Pancreas (tissue), 10 donors: ENCODE measurements at regions not wholly inside any gene's neighbourhood (a gene's known extent, or its start where the extent isn't known, plus 50 kb on each side); places are given as distances from the start of the nearest gene placed in this dataset.
"Not testable (repeated sequence)": the region's sequence is repeated elsewhere in the genome, so short reads cannot be mapped to it uniquely, and the experiment has no call there.

Source experiments
- ATAC-seq, 4 donors: fragments of 200-7000 bp; cut with Tn5 transposase; one replicate each; pipeline versions ENCODE4 v1.8.0 to v1.9.1; 2020; ENCODE audit warnings: mild to moderate bottlenecking in 4 of 4, moderate library complexity in 4 of 4
- DNase-seq, 6 donors: peaks; one replicate each; pipeline ENCODE4 v3.0.0-alpha.2; 2020
- FAIRE-seq: peaks from 2 replicates; lab custom pipeline; 2012; peaks lifted over from hg19 to GRCh38; lab: Jason Lieb, UNC
- H3K27ac ChIP-seq, 4 donors: fragments of 200-600 bp; sonication (generic); 1 replicate in 3 of 4; 2 replicates in 1 of 4; pipeline versions ENCODE4 v1.5.0 to v1.8.0; 2020
- H3K27me3 ChIP-seq, 4 donors: fragments of 200-600 bp; one replicate each; pipeline ENCODE4 v1.8.0; 2021
- H3K36me3 ChIP-seq, 3 donors: fragments of 200-600 bp; sonication (generic) in 1 of 3; one replicate each; pipeline versions ENCODE4 v1.5.0 to v1.8.0; 2020 to 2021
- H3K4me1 ChIP-seq, 3 donors: fragments of 200-600 bp; one replicate each; pipeline ENCODE4 v1.8.0; 2021
- H3K4me3 ChIP-seq, 4 donors: fragments of 200-600 bp; sonication (generic) in 2 of 4; one replicate each; pipeline versions ENCODE4 v1.5.0 to v1.8.0; 2020 to 2021
- H3K9me3 ChIP-seq, 4 donors: fragments of 200-600 bp; one replicate each; pipeline ENCODE4 v1.8.0; 2021
- CTCF ChIP-seq, 4 donors: fragments of 200-600 bp; sonication (generic) in 3 of 4; IDR thresholded peaks; one replicate each; pipeline versions ENCODE4 v1.5.0 to v1.8.0; 2021; ENCODE audit warnings: antibody characterized with exemption in 4 of 4
- WGBS, 2 donors: extraction: QIAGEN DNeasy Blood & Tissue Kit; methylation state at CpG; one replicate each; pipeline ENCODE4 v1.1.7; 2013; 5-methylcytosine and 5-hydroxymethylcytosine counted together
- intact Hi-C, 3 donors: fragments of 100-400 bp; cut with DNase I; formaldehyde crosslinking; loops; one replicate each; pipeline versions ENCODE4 v1.11.1 to v1.14.2; 2022
- donor health status: healthy with polysubstance abuse.
- donor health status: DM: no; HTN: no; CAD: no; lungs with moderate emphysema.
- donor health status: DM: no; HTN: no; CAD: no.
- donor health status: control.
- donor health status: control.
- donor health status: Bipolar disorder and iron deficiency.
- donor health status: DM: yes; HTN: yes; CAD: no.
- donor health status: DM: no; HTN: no; CAD: no.
- donor health status: DM: no; HTN: no; CAD: no.
- donor health status: DM: yes; HTN: yes; CAD: no.

- Histone ChIP-seq H3K4me1 (no peaks in the 10 kb centered on the region), H3K36me3 (no peaks in the 10 kb centered on the region), H3K9me3 (no peaks in the 10 kb centered on the region), H3K4me3 (no peak overlapping the region), H3K27me3 (no peaks in the 10 kb centered on the region), H3K27ac (no peak overlapping the region)
- intact Hi-C loops: no loop called here
- no peak for ATAC-seq
- no peak for TF ChIP-seq CTCF (IDR thresholded peaks at IDR 0.05)
- no peak for DNase-seq
- FAIRE-seq: no peak
- 79 to 94% methylated on average over 3 of the region's 3 CpGs for WGBS, 2 donors
These were observed 64.0 kb downstream of the EBNA1BP2 start for GRCh38 chr1:43108080-43108479.

GRCh38 chr1:43107664-43108063 lies 64.4 kb downstream of the EBNA1BP2 start:
- Histone ChIP-seq H3K9me3 (no peaks in the 10 kb centered on the region), H3K27me3 (no peaks in the 10 kb centered on the region), H3K4me1 (no peaks in the 10 kb centered on the region), H3K4me3 (no peak overlapping the region), H3K36me3 (no peaks in the 10 kb centered on the region), H3K27ac (no peak overlapping the region)
- ATAC-seq (no peak), FAIRE-seq (no peak), DNase-seq (no peak)
- intact Hi-C loops: no loop called here
- TF ChIP-seq CTCF (IDR thresholded peaks at IDR 0.05): no peak
- 92 to 96% methylated on average over 19 of the region's 19 CpGs for WGBS, 2 donors

- intact Hi-C loops: no loop called here
- Histone ChIP-seq H3K4me3 (no peak overlapping the region), H3K36me3 (no peaks in the 10 kb centered on the region), H3K9me3 (no peaks in the 10 kb centered on the region), H3K4me1 (no peaks in the 10 kb centered on the region), H3K27me3 (no peaks in the 10 kb centered on the region), H3K27ac (no peak overlapping the region)
- 92 to 99% methylated on average over 3 of the region's 3 CpGs for WGBS, 2 donors
- TF ChIP-seq CTCF (IDR thresholded peaks at IDR 0.05): no peak
- ATAC-seq (no peak), DNase-seq (no peak), FAIRE-seq (no peak)
These were observed 67.9 kb downstream of the EBNA1BP2 start for GRCh38 chr1:43104027-43104763.

- FAIRE-seq (no peak), DNase-seq (no peak), ATAC-seq (no peak)
- Histone ChIP-seq H3K4me3 (no peak overlapping the region), H3K27me3 (no peaks in the 10 kb centered on the region), H3K36me3 (no peaks in the 10 kb centered on the region), H3K4me1 (no peaks in the 10 kb centered on the region), H3K9me3 (no peaks in the 10 kb centered on the region), H3K27ac (no peak overlapping the region)
- no peak for TF ChIP-seq CTCF (IDR thresholded peaks at IDR 0.05)
- intact Hi-C loops: no loop called here
- WGBS, 2 donors: 71 to 77% methylated on average over 2 of the region's 2 CpGs
These were observed 71.0 kb downstream of the EBNA1BP2 start for GRCh38 chr1:43101061-43101460.

GRCh38 chr1:43098200-43098599 lies 73.9 kb downstream of the EBNA1BP2 start:
- intact Hi-C loops: no loop called here
- 68 to 84% methylated on average over 2 of the region's 2 CpGs for WGBS, 2 donors
- no peak for TF ChIP-seq CTCF (IDR thresholded peaks at IDR 0.05)
- H3K27me3 ChIP-seq: no peaks in the 10 kb centered on the region
- H3K27ac ChIP-seq: no peak overlapping the region
- no peak for DNase-seq
- H3K9me3 ChIP-seq: no peaks in the 10 kb centered on the region
- no peaks in the 10 kb centered on the region for H3K36me3 ChIP-seq
- H3K4me3 ChIP-seq: no peak overlapping the region
- no peak for FAIRE-seq
- no peaks in the 10 kb centered on the region for H3K4me1 ChIP-seq
- no peak for ATAC-seq

GRCh38 chr1:43096528-43096927 lies 75.6 kb downstream of the EBNA1BP2 start:
- H3K27ac ChIP-seq, intact Hi-C loops, ATAC-seq, H3K36me3 ChIP-seq, FAIRE-seq, H3K4me3 ChIP-seq, H3K27me3 ChIP-seq, H3K9me3 ChIP-seq, H3K4me1 ChIP-seq, DNase-seq: not testable (repeated sequence)
- WGBS, 2 donors: 82 to 94% methylated on average over 3 of the region's 3 CpGs

GRCh38 chr1:43090812-43091211 lies 81.3 kb downstream of the EBNA1BP2 start:
- intact Hi-C loops, DNase-seq, H3K36me3 ChIP-seq, FAIRE-seq, H3K4me3 ChIP-seq, H3K27ac ChIP-seq, H3K9me3 ChIP-seq, H3K27me3 ChIP-seq, H3K4me1 ChIP-seq, ATAC-seq: not testable (repeated sequence)
- 76 to 85% methylated on average over 7 of the region's 7 CpGs for WGBS, 2 donors

GRCh38 chr1:43090157-43090556 lies 81.9 kb downstream of the EBNA1BP2 start:
- FAIRE-seq, H3K4me3 ChIP-seq: not testable (repeated sequence)

More at GRCh38 chr1:43090157-43090556, 81.9 kb downstream of the EBNA1BP2 start:
- H3K27me3 ChIP-seq, ATAC-seq, H3K27ac ChIP-seq, H3K9me3 ChIP-seq, H3K36me3 ChIP-seq, DNase-seq, H3K4me1 ChIP-seq, intact Hi-C loops: not testable (repeated sequence)
- 60 to 81% methylated on average over 2 of the region's 2 CpGs for WGBS, 2 donors
